GM12864 (cell line): ENCODE measurements at regions not wholly inside any gene's neighbourhood (a gene's known extent, or its start where the extent isn't known, plus 50 kb on each side); places are given as distances from the start of the nearest gene placed in this dataset.
"Not testable (repeated sequence)": the region's sequence is repeated elsewhere in the genome, so short reads cannot be mapped to it uniquely, and the experiment has no call there.

Source experiments
- DNase-seq: peaks from one replicate; pipeline ENCODE4 v3.0.0-alpha.2; 2011; ENCODE audit warnings: low read depth
- H3K4me3 ChIP-seq: 2 replicates; pipeline ENCODE4 v1.5.1; 2011; ENCODE audit warnings: mild to moderate bottlenecking, low read depth, low read length, control low read depth
- TF ChIP-seq, protein P1 (sequence below): IDR thresholded peaks from 2 replicates; pipeline ENCODE4 v1.5.1; 2011; ENCODE audit warnings: low read depth, mild to moderate bottlenecking, moderate library complexity, low read length, control low read depth, inconsistent platforms; ENCODE audit errors: missing control alignments

DNA sequence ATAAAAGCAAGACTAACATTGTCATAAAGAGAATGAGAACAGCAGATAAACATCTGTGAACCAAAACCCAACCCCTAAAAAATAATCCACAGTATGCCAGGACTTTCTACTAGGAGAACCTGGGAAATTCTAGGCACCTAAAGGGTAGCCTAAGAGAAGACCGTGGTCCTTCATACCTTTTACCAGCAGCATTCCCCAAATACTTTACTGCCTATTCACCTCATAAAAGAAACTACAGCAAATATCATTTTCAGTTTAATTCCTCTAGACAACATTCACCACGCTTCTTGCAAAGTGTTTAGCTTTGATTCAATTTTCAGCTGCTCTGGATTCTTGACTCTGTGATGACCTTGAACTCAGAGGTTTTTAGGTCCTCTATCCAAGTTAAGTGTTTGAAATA, 1180.7 kb upstream of the B3GALT2 start:
- H3K4me3 ChIP-seq, result no peak overlapping the region
- TF ChIP-seq, protein P1, sequence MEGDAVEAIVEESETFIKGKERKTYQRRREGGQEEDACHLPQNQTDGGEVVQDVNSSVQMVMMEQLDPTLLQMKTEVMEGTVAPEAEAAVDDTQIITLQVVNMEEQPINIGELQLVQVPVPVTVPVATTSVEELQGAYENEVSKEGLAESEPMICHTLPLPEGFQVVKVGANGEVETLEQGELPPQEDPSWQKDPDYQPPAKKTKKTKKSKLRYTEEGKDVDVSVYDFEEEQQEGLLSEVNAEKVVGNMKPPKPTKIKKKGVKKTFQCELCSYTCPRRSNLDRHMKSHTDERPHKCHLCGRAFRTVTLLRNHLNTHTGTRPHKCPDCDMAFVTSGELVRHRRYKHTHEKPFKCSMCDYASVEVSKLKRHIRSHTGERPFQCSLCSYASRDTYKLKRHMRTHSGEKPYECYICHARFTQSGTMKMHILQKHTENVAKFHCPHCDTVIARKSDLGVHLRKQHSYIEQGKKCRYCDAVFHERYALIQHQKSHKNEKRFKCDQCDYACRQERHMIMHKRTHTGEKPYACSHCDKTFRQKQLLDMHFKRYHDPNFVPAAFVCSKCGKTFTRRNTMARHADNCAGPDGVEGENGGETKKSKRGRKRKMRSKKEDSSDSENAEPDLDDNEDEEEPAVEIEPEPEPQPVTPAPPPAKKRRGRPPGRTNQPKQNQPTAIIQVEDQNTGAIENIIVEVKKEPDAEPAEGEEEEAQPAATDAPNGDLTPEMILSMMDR, result no peak
- no peak for DNase-seq

DNA sequence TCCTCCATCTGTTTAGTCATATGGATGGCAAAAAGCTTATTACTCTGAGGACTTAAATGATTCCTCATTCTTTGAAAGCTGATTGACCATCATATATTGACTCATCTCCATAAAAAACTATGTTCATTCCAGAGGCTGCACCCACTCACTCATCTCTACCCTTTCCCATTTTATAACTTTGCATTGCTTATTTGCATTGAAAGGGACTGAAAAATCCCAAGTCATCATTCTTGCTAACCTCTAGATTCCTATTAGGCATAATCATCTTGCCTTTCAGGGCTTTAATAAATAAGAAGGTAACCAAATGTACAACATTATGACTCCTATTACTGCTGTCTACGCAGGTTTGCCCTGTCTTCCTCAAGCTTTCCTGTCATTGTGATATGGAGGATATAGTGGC, 1180.3 kb upstream of the B3GALT2 start:
- no peak overlapping the region for H3K4me3 ChIP-seq
- TF ChIP-seq, protein P1, result no peak
- no peak for DNase-seq

DNA sequence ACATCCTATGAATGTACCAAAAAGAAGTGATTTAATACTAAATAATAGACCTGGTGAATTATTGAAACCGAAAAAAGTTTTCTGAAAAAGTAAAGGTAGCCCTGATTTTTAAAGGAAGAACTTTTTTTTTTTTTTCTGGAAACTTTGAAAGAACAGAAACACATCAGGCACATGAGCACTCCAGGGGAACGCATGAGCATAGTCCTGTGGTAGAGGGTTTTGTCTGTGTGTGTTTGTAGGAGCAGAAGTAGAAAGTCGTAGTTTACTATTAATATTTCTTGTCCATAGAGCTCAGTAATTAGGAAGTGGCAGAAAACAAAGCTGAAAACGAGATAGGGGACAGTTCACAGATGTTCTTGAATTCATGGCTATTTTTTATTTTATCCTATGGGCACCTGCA, 1175.9 kb upstream of the B3GALT2 start:
- TF ChIP-seq, protein P1, result no peak
- H3K4me3 ChIP-seq, result no peak overlapping the region
- no peak for DNase-seq

DNA sequence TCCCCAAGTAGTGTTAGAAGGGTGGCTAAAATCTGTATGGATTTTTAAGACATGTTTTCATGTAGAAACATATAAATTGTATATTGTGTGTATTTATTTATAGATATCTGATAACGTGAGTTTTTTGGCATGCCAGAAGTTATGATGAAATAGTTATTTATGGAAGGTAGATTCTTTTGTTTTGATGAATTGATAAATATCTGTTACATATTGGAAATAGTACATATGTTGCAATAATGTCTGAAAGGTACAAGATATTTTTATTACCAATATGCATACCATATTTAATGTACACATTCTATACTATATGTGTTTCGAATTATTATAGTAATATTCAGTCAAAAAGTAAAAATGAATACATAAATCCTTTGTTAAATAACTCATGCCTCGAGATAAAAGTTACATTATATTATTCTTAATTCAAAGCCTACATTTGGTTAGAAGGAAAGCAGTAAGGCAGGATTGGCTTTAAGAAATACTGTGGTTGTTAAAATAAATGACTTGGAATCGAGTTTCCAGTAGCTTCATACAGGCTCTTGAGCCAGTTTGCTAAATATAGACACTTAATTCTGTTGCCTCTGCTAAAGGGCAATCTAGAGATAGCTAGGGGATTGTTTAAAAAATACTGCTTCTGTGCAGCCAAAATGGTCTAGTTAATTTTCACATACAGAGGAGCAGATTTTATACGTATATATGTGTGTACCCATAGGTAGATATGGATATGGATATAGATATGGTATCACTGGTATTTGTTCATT, 1175.1 kb upstream of the B3GALT2 start:
- TF ChIP-seq, protein P1, result no peak
- H3K4me3 ChIP-seq, result no peak overlapping the region
- no peak for DNase-seq

DNA sequence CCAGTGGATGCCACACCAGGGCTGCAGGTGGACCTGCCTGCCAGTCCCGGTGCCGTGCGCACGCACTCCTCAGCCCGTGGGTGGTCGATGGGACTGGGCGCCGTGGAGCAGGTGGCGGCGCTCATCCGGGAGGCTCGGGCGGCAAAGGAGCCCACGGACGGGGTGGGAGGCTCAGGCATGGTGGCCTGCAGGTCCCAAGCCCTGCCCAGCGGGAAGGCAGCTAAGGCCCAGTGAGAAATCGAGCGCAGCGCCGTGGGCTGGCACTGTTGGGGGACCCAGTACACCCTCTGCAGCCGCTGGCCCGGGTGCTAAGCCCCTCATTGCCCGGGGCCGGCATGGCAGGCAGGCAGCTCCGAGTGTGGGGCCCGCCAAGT, 1171.8 kb upstream of the B3GALT2 start:
- no peak for DNase-seq
- TF ChIP-seq, protein P1, result no peak
- H3K4me3 ChIP-seq, result no peak overlapping the region

DNA sequence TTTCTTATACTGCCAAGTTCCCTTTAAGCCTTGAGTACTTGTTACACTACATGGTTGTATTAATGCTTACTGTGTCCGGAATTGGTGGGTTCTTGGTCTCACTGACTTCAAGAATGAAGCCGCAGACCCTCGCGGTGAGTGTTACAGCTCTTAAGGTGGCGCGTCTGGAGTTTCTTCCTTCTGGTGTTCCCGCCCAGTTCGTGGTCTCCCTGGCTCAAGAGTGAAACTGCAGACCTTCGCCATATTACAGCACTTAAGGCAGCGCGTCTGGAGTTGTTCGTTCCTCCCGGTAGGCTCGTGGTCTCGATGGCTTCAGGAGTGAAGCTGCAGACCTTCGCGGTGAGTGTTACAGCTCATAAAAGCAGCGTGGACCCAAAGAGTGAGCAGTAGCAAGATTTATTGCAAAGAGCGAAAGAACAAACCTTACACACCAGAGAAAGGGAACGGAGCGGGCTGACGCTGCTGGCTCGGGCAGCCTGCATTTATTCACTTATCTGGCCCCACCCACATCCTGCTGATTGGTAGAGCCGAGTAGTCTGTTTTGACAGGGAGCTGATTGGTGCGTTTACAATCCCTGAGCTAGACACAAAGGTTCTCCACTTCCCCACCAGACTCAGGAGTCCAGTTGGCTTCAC, 1171.3 kb upstream of the B3GALT2 start:
- not testable (repeated sequence) for H3K4me3 ChIP-seq, DNase-seq

DNA sequence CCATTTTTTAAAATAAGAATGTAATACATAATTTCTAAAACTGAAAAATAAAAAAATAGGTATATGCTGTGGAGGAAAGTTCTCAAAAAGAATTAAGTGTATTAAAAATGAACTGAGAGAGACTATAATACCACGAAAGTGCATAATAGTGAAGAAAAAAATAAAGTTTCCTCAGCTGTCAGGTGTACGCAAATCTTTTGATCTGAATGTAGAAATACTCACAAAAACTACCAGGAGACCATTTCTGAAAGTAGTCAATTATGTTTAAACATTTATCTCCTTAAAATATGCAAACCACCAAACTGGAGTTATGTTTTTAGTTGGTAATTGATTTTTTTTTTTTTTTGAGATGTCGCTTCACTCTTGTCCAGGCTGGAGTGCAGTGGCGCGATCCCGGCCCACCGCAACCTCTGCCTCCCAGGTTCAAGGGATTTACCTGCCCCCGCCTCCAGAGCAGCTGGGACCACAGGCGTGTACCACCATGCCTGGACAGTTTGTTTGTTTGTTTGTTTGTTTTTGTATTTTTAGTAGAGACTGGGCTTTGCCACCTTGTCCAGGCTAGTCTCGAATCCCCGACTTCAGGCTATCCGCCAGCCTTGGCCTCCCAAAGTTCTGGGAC, 1169.2 kb upstream of the B3GALT2 start:
- no peak overlapping the region for H3K4me3 ChIP-seq
- no peak for DNase-seq
- TF ChIP-seq, protein P1, result no peak
